Colonic mucosa (tissue), 4 donors: ENCODE measurements at regions not wholly inside any gene's neighbourhood (a gene's known extent, or its start where the extent isn't known, plus 50 kb on each side); places are given as distances from the start of the nearest gene placed in this dataset.
"Not testable (repeated sequence)": the region's sequence is repeated elsewhere in the genome, so short reads cannot be mapped to it uniquely, and the experiment has no call there.

Experiments
- DNase-seq: peaks from one replicate; pipeline ENCODE4 v3.0.0-alpha.2; 2020
- H3K27ac ChIP-seq: fragments of 200-600 bp; one replicate; pipeline ENCODE4 v1.8.0; 2021
- H3K27me3 ChIP-seq: fragments of 200-600 bp; one replicate; pipeline ENCODE4 v1.8.0; 2021
- H3K36me3 ChIP-seq: fragments of 200-600 bp; one replicate; pipeline ENCODE4 v1.8.0; 2021
- H3K4me1 ChIP-seq: fragments of 200-600 bp; one replicate; pipeline ENCODE4 v1.8.0; 2021; ENCODE audit warnings: mild to moderate bottlenecking
- H3K4me3 ChIP-seq: fragments of 200-600 bp; one replicate; pipeline ENCODE4 v1.8.0; 2021
- H3K9ac ChIP-seq, 2 donors: one replicate each; pipeline ENCODE4 v1.7.0; 2013; ENCODE audit warnings: control low read depth in 2 of 2, low read depth in 2 of 2, low read length in 2 of 2
- H3K9me3 ChIP-seq: fragments of 200-600 bp; one replicate; pipeline ENCODE4 v1.8.0; 2021
- CTCF ChIP-seq: fragments of 200-600 bp; IDR thresholded peaks from one replicate; pipeline ENCODE4 v1.8.0; 2022; ENCODE audit warnings: antibody characterized with exemption, mild to moderate bottlenecking
- intact Hi-C: fragments of 100-400 bp; cut with DNase I; formaldehyde crosslinking; loops from one replicate; pipeline ENCODE4 v1.14.1; 2022
- donor health status: healthy.
- donor health status: DM: no; HTN: no; CAD: no.
- donor health status: DM: no; HTN: no; CAD: no.

- intact Hi-C loops = no loop called here
- Histone ChIP-seq H3K27me3 (no peaks in the 10 kb centered on the region), H3K4me1 (no peaks in the 10 kb centered on the region), H3K36me3 (no peaks in the 10 kb centered on the region), H3K9ac (no peak overlapping the region), H3K9me3 (no peaks in the 10 kb centered on the region), H3K27ac (no peak overlapping the region), H3K4me3 (no peak overlapping the region)
- no peak for TF ChIP-seq CTCF
- no peak for DNase-seq
Measured at GRCh38 chr5:124889850-124890249, 143.4 kb upstream of the ZNF608 start.

- intact Hi-C loops, H3K4me3 ChIP-seq, H3K9me3 ChIP-seq, H3K27me3 ChIP-seq, DNase-seq, H3K4me1 ChIP-seq, H3K27ac ChIP-seq, H3K9ac ChIP-seq, H3K36me3 ChIP-seq: not testable (repeated sequence)
Measured at GRCh38 chr5:124890442-124890841, 144.0 kb upstream of the ZNF608 start.

GRCh38 chr5:124891179-124891578, 144.7 kb upstream of the ZNF608 start:
- Histone ChIP-seq H3K27me3 (no peaks in the 10 kb centered on the region), H3K27ac (no peak overlapping the region), H3K4me1 (no peaks in the 10 kb centered on the region), H3K36me3 (no peaks in the 10 kb centered on the region), H3K4me3 (no peak overlapping the region), H3K9ac (no peak overlapping the region), H3K9me3 (no peaks in the 10 kb centered on the region)
- intact Hi-C loops = no loop called here
- TF ChIP-seq CTCF = no peak
- no peak for DNase-seq

- Histone ChIP-seq H3K36me3 (no peaks in the 10 kb centered on the region), H3K4me3 (no peak overlapping the region), H3K27me3 (no peaks in the 10 kb centered on the region), H3K4me1 (no peaks in the 10 kb centered on the region), H3K9ac (no peak overlapping the region), H3K9me3 (no peaks in the 10 kb centered on the region), H3K27ac (no peak overlapping the region)
- no peak for DNase-seq
- no peak for TF ChIP-seq CTCF
- intact Hi-C loops = no loop called here
Measured at GRCh38 chr5:124892185-124892848, 145.9 kb upstream of the ZNF608 start.

- no peak for TF ChIP-seq CTCF
- Histone ChIP-seq H3K36me3 (no peaks in the 10 kb centered on the region), H3K4me3 (no peak overlapping the region), H3K9me3 (no peaks in the 10 kb centered on the region), H3K27ac (no peak overlapping the region), H3K4me1 (no peaks in the 10 kb centered on the region), H3K27me3 (no peaks in the 10 kb centered on the region), H3K9ac (no peak overlapping the region)
- intact Hi-C loops = no loop called here
- no peak for DNase-seq
Measured at GRCh38 chr5:124894541-124894940, 148.1 kb upstream of the ZNF608 start.

- Histone ChIP-seq H3K4me1 (no peaks in the 10 kb centered on the region), H3K9ac (no peak overlapping the region), H3K4me3 (no peak overlapping the region), H3K27me3 (no peaks in the 10 kb centered on the region), H3K36me3 (no peaks in the 10 kb centered on the region), H3K9me3 (no peaks in the 10 kb centered on the region), H3K27ac (no peak overlapping the region)
- intact Hi-C loops = no loop called here
- TF ChIP-seq CTCF = no peak
- DNase-seq = no peak
Measured at GRCh38 chr5:124895236-124895635, 148.8 kb upstream of the ZNF608 start.
